ENCODE measurements at regions not wholly inside any gene's neighbourhood (a gene's known extent, or its start where the extent isn't known, plus 50 kb on each side); places are given as distances from the start of the nearest gene placed in this dataset.

GRCh38 chr3:163306405-163306804 is 1771.9 kb downstream of the SI start:
- TF ChIP-seq CTCF (IDR thresholded peaks at IDR 0.05) (no peak), POLR2AphosphoS5 (IDR thresholded peaks at IDR 0.05) (no peak), EP300 (IDR thresholded peaks at IDR 0.05) (no peak)

Measured in gastroesophageal sphincter (tissue), 3 donors.